ENCODE measurements at regions not wholly inside any gene's neighbourhood (a gene's known extent, or its start where the extent isn't known, plus 50 kb on each side); places are given as distances from the start of the nearest gene placed in this dataset.

GRCh38 chr20:50417484-50418235, 92.5 kb upstream of the PTPN1 start:
- TF ChIP-seq, protein P1, sequence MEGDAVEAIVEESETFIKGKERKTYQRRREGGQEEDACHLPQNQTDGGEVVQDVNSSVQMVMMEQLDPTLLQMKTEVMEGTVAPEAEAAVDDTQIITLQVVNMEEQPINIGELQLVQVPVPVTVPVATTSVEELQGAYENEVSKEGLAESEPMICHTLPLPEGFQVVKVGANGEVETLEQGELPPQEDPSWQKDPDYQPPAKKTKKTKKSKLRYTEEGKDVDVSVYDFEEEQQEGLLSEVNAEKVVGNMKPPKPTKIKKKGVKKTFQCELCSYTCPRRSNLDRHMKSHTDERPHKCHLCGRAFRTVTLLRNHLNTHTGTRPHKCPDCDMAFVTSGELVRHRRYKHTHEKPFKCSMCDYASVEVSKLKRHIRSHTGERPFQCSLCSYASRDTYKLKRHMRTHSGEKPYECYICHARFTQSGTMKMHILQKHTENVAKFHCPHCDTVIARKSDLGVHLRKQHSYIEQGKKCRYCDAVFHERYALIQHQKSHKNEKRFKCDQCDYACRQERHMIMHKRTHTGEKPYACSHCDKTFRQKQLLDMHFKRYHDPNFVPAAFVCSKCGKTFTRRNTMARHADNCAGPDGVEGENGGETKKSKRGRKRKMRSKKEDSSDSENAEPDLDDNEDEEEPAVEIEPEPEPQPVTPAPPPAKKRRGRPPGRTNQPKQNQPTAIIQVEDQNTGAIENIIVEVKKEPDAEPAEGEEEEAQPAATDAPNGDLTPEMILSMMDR (IDR thresholded peaks at IDR 0.05) = no peak
- TF ChIP-seq POLR2AphosphoS5 (IDR thresholded peaks at IDR 0.05) (no peak), POLR2A (IDR thresholded peaks at IDR 0.05) (no peak)

Data from breast epithelium (tissue), 3 donors.